Activated CD8-positive, alpha-beta T cell treated with anti-CD3 and anti-CD28 coated beads, Interleukin-2, amount 10 ng/mL, durations not matched to agents 7 days and 5 days (primary cell): ENCODE measurements at regions not wholly inside any gene's neighbourhood (a gene's known extent, or its start where the extent isn't known, plus 50 kb on each side); places are given as distances from the start of the nearest gene placed in this dataset.

Experiments used
- ATAC-seq: fragments of 150-1000 bp; cut with Tn5 transposase; one replicate; pipeline ENCODE4 v1.10.0; 2021; ENCODE audit warnings: moderate library complexity
- CTCF ChIA-PET: fragments of 350-600 bp; sonication (Branson Sonifier 250); formaldehyde crosslinking; loops from one replicate; lab custom pipeline; 2021; ENCODE audit warnings: antibody characterized with exemption; lab: Charles Lee
- POLR2A ChIA-PET: fragments of 350-600 bp; sonication (Branson Sonifier 250); formaldehyde crosslinking; loops from one replicate; lab custom pipeline; 2021; ENCODE audit warnings: antibody characterized with exemption; lab: Charles Lee
- DNase-seq: peaks from one replicate; pipeline ENCODE4 v3.0.0-alpha.2; 2020
- H3K27ac Mint-ChIP-seq: one replicate; pipeline ENCODE4 v1.8.0; 2021; ENCODE audit warnings: mild to moderate bottlenecking, mixed read lengths
- H3K27me3 Mint-ChIP-seq: one replicate; pipeline ENCODE4 v1.8.0; 2021; ENCODE audit warnings: low read depth, mixed read lengths
- H3K36me3 Mint-ChIP-seq: one replicate; pipeline ENCODE4 v1.8.0; 2021; ENCODE audit warnings: low read depth, mixed read lengths
- H3K4me1 Mint-ChIP-seq: one replicate; pipeline ENCODE4 v1.8.0; 2021; ENCODE audit warnings: low read depth, mixed read lengths
- H3K4me3 Mint-ChIP-seq: one replicate; pipeline ENCODE4 v1.8.0; 2021; ENCODE audit warnings: mild to moderate bottlenecking, mixed read lengths
- H3K9me3 Mint-ChIP-seq: one replicate; pipeline ENCODE4 v1.8.0; 2022; ENCODE audit warnings: mixed read lengths; ENCODE audit not compliant: insufficient read depth

DNA sequence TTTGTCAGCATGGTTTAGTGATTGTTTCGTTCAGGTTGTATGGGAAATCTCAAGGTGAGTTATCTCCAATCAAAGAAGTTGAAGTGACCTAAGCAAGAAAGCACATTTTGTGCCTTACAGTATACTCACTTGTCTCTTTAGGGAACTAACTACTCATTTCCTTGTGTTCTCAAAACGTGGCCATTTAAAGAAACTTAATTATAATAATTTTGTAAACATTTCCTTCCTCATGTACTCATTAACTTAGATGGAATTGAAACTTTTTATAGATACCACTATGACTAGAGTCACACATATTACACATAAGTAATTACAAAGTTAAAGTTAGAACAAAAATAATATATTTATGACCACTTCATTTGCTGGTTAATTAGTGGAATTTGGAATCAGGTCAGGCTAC is 552.6 kb downstream of the MRPL39 start:
- CTCF ChIA-PET, result no interaction called here
- DNase-seq, result no peak
- Mint-ChIP-seq H3K27me3 (no peaks in the 10 kb centered on the region), H3K36me3 (no peaks in the 10 kb centered on the region), H3K4me3 (no peak overlapping the region), H3K4me1 (no peaks in the 10 kb centered on the region), H3K27ac (no peak overlapping the region), H3K9me3 (no peaks in the 10 kb centered on the region)
- POLR2A ChIA-PET, result no interaction called here
- no peak for ATAC-seq

DNA sequence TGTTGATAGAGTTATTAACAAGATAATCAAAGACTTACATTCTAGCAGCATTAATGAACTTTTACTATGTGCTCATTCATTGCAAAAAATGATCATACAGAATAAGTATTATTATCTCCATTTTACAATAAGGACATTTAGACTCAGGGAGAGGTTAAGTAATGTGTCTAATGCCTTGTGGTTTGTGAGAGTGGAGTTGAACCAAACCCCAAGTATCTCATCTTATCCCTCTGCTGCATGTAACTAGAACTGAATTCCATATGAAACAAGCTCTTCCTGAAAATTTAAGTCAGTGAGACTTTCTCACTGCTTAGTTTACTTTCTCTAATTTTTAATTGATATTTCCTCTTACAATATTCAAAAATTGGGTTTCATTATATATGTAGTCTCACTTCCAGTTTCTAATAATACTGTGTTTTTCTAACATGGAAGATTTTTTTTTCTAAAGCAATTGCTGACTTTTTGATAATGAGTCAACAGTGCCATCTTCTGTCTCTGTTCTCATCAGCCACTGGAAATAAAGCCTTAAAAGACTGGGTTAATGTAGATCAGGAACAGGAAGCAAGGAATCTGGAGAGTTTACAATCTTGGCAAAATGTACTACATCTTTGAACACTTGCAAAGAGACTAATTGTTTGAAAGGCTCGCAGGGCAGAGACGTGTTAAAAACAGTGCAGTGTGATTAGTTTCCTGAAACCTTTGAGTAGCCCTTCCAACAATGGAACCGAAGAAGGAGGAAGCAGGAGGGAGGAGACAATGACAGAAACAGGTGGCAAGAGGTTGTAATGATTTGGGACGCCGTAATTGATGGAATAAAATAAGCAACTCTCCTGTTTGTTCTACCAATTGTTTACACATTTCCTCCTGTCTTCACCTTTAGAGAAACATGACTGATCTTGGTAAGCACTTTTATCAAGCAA is 567.6 kb downstream of the MRPL39 start:
- H3K36me3 Mint-ChIP-seq, result no peaks in the 10 kb centered on the region
- CTCF ChIA-PET, result no interaction called here

DNA sequence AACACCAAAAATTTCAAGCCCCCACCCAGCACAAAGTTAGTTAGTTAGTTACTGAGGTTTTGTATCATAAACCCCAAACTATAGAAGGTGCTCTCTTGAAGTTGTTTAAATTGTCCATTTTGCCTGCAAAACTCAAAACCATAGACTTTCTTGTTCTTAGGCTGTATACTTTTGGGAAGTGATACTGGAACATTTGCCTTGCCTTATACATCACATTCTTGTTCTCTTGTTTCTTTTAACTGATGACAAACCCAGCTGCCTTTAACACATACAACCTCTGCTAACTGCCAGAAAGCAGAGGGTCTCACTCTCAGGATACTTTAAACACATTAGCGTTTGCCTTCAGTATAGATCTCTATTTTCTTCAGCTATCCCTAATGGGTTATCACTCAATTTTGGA is 570.5 kb downstream of the MRPL39 start:
- DNase-seq, result no peak
- ATAC-seq, result no peak
- Mint-ChIP-seq H3K9me3 (no peaks in the 10 kb centered on the region), H3K4me3 (no peak overlapping the region), H3K36me3 (no peaks in the 10 kb centered on the region), H3K4me1 (no peaks in the 10 kb centered on the region), H3K27ac (no peak overlapping the region), H3K27me3 (no peaks in the 10 kb centered on the region)
- ChIA-PET CTCF (interaction anchor here (0.7 kb wide), 1 partner anchor 306 kb away, joined by 3 read pairs; no protein-coding TSS in a partner anchor), POLR2A (no interaction called here)

More for the DNA sequence above, 567.6 kb downstream of the MRPL39 start:
- DNase-seq (no peak), ATAC-seq (no peak)
- H3K27me3 Mint-ChIP-seq, result no peaks in the 10 kb centered on the region
- no peak overlapping the region for H3K27ac Mint-ChIP-seq
- H3K4me1 Mint-ChIP-seq, result no peaks in the 10 kb centered on the region
- H3K9me3 Mint-ChIP-seq, result no peaks in the 10 kb centered on the region
- POLR2A ChIA-PET, result no interaction called here
- H3K4me3 Mint-ChIP-seq, result no peak overlapping the region

DNA sequence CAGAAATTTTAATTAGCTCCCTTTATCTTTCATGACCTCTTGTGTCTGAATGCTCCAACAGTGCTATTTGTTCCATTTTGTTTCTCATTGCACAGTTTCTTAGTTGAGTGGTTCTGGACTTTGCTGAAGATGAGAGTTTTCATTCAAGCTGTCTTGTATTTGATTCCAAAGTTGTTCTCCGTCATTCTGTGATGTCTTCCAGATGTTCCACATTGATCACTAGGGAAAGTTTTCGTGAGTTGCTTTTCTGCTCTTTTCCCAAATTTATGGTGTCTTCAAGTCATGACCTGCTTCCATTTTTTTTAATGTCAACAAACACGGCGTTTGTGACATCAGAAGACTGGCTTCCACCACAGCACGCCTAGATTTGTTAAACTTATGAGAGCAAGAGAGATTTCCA is 575.5 kb downstream of the MRPL39 start:
- Mint-ChIP-seq H3K27ac (no peak overlapping the region), H3K4me3 (no peak overlapping the region), H3K9me3 (no peaks in the 10 kb centered on the region), H3K4me1 (no peaks in the 10 kb centered on the region), H3K36me3 (no peaks in the 10 kb centered on the region), H3K27me3 (no peaks in the 10 kb centered on the region)
- DNase-seq (no peak), ATAC-seq (no peak)
- CTCF ChIA-PET, result no interaction called here
- POLR2A ChIA-PET, result no interaction called here

DNA sequence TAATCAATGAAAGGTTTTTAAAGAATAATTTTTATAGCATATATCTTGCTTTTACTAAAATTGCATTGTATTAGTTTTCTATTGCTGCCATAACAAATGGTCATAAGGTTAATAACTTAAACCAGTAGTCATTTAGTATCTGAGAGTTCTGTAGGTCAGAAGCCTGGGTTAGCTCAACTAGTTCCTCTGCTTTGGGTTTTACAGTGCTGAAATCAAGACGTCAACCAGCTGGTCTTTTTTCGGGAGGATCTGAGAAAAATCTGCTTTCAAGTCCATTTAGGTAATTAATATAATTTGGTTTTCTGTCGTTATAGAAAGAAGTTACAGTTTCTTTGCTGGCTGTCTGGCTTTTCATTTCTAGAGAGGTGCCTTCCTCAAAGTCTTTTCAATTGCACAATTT is 577.7 kb downstream of the MRPL39 start:
- Mint-ChIP-seq H3K9me3 (peaks cover 3% of the 10 kb centered on the region), H3K4me3 (no peak overlapping the region), H3K27me3 (no peaks in the 10 kb centered on the region), H3K36me3 (no peaks in the 10 kb centered on the region), H3K27ac (no peak overlapping the region), H3K4me1 (no peaks in the 10 kb centered on the region)
- ChIA-PET CTCF (no interaction called here), POLR2A (no interaction called here)
- ATAC-seq, result no peak
- no peak for DNase-seq

DNA sequence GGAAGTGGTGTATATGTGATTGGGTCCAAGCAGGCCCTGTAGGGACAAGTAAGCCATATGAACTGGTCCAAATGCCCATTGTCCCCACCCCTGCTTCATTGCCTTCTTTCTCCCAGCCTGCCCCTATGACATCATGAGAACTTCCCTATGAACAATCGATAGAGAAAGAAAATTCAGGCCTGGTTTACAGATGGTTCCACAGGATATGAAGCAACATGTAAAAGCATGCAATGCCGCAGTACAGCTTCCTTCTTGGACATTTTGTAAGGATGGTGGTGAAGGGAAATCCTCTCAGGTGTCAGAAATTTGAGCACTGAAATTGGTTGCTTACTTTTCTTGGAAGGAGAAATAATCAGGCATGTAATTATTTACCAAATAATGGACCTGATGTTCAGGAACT is 581.7 kb downstream of the MRPL39 start:
- ATAC-seq, result no peak
- Mint-ChIP-seq H3K27me3 (no peaks in the 10 kb centered on the region), H3K4me1 (no peaks in the 10 kb centered on the region), H3K4me3 (no peak overlapping the region), H3K36me3 (no peaks in the 10 kb centered on the region), H3K9me3 (peaks cover 7% of the 10 kb centered on the region), H3K27ac (no peak overlapping the region)
- ChIA-PET POLR2A (no interaction called here), CTCF (no interaction called here)
- DNase-seq, result no peak

DNA sequence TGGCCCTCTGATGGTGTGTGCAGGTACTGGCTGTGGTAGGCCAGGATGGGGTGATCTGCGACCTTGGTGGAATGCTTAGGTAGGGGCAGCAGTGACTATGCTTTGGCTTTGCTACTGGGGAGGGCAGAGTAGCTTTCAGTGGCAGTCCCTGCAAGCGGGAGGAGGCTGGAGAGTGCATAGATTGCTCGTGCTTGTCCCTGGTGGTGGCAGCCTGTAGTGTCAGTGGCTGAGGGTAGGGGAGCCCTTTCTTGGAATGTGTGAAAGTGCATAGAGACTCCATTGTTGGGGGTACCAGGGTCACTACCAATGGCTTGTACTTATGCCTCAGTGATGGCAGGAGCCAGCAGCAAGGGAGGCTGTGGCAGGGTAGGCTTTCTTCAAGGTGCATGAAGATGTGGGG is 582.6 kb downstream of the MRPL39 start:
- no peaks in the 10 kb centered on the region for H3K27me3 Mint-ChIP-seq
- no peaks in the 10 kb centered on the region for H3K4me1 Mint-ChIP-seq
- H3K4me3 Mint-ChIP-seq, result no peak overlapping the region
- DNase-seq, result no peak
- ATAC-seq, result no peak
- ChIA-PET POLR2A (no interaction called here), CTCF (no interaction called here)
- H3K36me3 Mint-ChIP-seq, result no peaks in the 10 kb centered on the region
- H3K9me3 Mint-ChIP-seq, result peaks cover 7% of the 10 kb centered on the region
- no peak overlapping the region for H3K27ac Mint-ChIP-seq

DNA sequence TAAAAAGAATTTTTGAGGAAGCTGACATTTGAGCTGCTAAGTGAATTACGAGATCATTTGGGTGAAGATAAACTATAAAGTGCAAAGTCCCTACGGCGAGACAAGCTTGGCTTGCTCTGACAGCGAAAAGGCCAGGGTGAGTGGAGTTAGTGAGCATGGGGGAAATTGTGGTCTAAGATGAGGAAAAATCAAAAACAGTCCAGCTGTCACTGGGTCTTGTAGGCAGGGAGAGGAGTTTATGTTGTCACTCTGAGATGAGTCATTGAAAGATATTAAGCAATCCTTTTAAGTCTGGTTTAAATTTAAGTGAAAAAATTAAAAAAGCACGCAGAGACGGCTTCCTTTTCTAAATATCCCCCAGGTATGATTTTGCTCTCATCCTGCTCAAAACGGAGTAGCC is 601.9 kb downstream of the MRPL39 start:
- no peaks in the 10 kb centered on the region for H3K9me3 Mint-ChIP-seq
- POLR2A ChIA-PET, result no interaction called here
- no peak for DNase-seq
- no peaks in the 10 kb centered on the region for H3K27me3 Mint-ChIP-seq
- H3K4me1 Mint-ChIP-seq, result no peaks in the 10 kb centered on the region
- CTCF ChIA-PET, result no interaction called here
- H3K36me3 Mint-ChIP-seq, result no peaks in the 10 kb centered on the region
- no peak for ATAC-seq
- H3K4me3 Mint-ChIP-seq, result no peak overlapping the region
- H3K27ac Mint-ChIP-seq, result no peak overlapping the region

DNA sequence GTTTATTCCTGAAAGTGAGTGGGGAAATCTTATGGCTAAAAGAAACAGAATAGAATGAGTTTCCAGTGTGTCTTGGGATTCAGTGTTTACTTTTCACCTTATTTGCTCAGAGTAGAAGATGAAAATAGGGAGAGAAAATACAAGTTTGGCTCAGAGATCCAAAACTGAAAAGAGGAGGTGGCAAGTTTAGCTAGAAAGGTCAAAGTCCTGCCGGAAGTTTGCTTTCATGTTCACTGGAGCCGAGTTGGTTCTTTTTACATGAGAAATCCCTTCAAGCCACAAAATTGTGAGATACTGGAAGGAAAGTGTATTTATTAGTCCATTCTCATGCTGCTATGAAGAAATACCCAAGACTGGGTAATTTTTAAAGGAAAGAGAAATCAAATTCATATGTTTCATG is 604.6 kb downstream of the MRPL39 start:
- ATAC-seq, result no peak
- no peaks in the 10 kb centered on the region for H3K36me3 Mint-ChIP-seq

DNA sequence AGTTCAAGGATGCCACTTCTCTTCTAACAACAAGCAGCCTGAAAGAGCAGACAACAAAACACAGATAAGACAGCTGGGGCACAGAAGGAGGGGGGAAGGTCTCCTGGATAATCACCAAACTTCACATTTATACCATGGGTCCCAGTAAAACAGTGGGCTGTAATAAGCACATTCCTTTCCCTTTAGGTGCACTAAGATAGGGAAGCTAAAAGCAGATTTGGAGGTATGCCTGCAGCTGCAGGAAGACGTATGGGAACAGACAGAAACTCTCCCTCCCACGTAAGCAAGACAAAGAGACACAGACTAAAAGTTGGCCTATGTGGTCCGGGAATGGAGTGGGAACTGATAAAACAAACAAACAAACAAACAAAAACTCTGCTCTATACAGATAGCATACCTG is 612.1 kb downstream of the MRPL39 start:
- POLR2A ChIA-PET, result no interaction called here
- no peak for ATAC-seq

More for the DNA sequence above, 604.6 kb downstream of the MRPL39 start:
- Mint-ChIP-seq H3K4me1 (no peaks in the 10 kb centered on the region), H3K9me3 (no peaks in the 10 kb centered on the region), H3K27ac (no peak overlapping the region), H3K4me3 (no peak overlapping the region), H3K27me3 (no peaks in the 10 kb centered on the region)
- no peak for DNase-seq
- CTCF ChIA-PET, result no interaction called here
- POLR2A ChIA-PET, result no interaction called here

DNA sequence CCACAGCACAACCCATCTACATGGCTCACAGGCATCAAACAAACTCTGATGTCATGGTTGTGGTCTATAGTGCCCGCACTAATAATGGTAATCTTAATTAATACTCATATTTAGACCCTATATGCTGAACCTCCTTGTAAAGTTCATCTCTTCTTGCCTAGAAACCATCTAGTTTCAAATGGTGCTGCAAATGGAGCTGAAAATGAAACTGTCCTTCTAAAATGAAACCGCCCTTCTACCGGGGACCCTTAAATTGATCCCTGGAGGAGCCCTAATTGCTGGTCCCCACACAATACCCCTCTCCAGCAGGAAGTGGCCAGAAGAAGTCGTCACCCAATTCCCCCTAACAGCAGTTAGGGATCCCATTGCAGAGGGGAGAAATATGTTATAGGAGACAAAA is 612.6 kb downstream of the MRPL39 start:
- Mint-ChIP-seq H3K36me3 (no peaks in the 10 kb centered on the region), H3K4me3 (no peak overlapping the region), H3K4me1 (no peaks in the 10 kb centered on the region), H3K27ac (no peak overlapping the region), H3K9me3 (no peaks in the 10 kb centered on the region), H3K27me3 (no peaks in the 10 kb centered on the region)
- ATAC-seq (no peak), DNase-seq (no peak)
- POLR2A ChIA-PET, result no interaction called here
- CTCF ChIA-PET, result no interaction called here

More for the DNA sequence above, 612.1 kb downstream of the MRPL39 start:
- DNase-seq, result no peak
- Mint-ChIP-seq H3K27me3 (no peaks in the 10 kb centered on the region), H3K4me3 (no peak overlapping the region), H3K9me3 (no peaks in the 10 kb centered on the region), H3K27ac (no peak overlapping the region), H3K4me1 (no peaks in the 10 kb centered on the region), H3K36me3 (no peaks in the 10 kb centered on the region)
- CTCF ChIA-PET, result no interaction called here

DNA sequence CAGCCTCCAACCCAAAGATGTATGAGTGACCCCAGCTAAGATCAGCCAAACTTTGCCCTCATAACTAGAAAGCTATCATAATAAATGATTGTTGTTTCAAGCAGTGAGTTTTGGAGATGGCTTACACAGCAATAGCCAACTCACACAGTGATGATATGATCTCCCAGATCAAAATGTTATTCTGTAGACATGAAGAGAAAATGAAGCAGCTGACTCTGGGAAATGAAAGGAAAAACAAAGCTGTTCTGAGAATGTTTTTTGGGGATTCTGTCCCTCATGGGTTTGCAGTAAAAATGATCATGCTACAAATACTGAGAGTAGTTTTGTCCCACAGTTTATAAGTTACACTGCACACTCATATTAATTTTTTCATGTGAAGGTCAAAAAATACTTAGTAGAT is 617.8 kb downstream of the MRPL39 start:
- ChIA-PET POLR2A (no interaction called here), CTCF (no interaction called here)
- Mint-ChIP-seq H3K36me3 (no peaks in the 10 kb centered on the region), H3K4me3 (no peak overlapping the region), H3K4me1 (no peaks in the 10 kb centered on the region), H3K27ac (no peak overlapping the region), H3K9me3 (peaks cover 7% of the 10 kb centered on the region), H3K27me3 (no peaks in the 10 kb centered on the region)
- DNase-seq (no peak), ATAC-seq (no peak)
